Epithelial cell of esophagus (primary cell): ENCODE measurements at regions not wholly inside any gene's neighbourhood (a gene's known extent, or its start where the extent isn't known, plus 50 kb on each side); places are given as distances from the start of the nearest gene placed in this dataset.
"Not testable (repeated sequence)": the region's sequence is repeated elsewhere in the genome, so short reads cannot be mapped to it uniquely, and the experiment has no call there.

Experiments used
- DNase-seq: peaks from one replicate; pipeline ENCODE4 v3.0.0; 2010; ENCODE audit warnings: low read depth
- H3K4me3 ChIP-seq: 2 replicates; pipeline ENCODE4 v1.5.1; 2011; ENCODE audit warnings: mild to moderate bottlenecking, low read length, control low read depth
- TF ChIP-seq, protein P1 (sequence below): IDR thresholded peaks from 2 replicates; pipeline ENCODE4 v1.5.1; 2011; ENCODE audit warnings: low read depth, mild to moderate bottlenecking, low read length, control low read depth, inconsistent platforms; ENCODE audit not compliant: insufficient read depth; ENCODE audit errors: missing control alignments

DNA sequence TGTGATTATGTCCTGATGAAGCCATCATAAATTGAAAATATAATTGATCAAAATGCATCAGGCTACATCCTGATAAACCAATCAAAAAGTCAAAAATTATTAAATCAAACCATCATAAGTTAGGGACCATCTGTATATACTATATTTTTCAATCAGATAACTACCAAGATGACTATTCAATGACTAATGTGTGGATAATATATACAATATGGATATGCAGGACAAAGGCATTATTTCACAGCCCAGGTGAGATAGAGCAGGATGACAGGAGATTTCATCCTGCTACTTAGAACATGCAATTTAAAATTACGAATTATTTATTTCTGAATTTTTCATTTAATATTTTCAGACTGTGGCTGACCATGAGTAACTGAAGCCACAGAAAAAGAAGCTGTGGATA lies 137.3 kb upstream of the GNAI1 start:
- DNase-seq, result no peak
- TF ChIP-seq, protein P1, sequence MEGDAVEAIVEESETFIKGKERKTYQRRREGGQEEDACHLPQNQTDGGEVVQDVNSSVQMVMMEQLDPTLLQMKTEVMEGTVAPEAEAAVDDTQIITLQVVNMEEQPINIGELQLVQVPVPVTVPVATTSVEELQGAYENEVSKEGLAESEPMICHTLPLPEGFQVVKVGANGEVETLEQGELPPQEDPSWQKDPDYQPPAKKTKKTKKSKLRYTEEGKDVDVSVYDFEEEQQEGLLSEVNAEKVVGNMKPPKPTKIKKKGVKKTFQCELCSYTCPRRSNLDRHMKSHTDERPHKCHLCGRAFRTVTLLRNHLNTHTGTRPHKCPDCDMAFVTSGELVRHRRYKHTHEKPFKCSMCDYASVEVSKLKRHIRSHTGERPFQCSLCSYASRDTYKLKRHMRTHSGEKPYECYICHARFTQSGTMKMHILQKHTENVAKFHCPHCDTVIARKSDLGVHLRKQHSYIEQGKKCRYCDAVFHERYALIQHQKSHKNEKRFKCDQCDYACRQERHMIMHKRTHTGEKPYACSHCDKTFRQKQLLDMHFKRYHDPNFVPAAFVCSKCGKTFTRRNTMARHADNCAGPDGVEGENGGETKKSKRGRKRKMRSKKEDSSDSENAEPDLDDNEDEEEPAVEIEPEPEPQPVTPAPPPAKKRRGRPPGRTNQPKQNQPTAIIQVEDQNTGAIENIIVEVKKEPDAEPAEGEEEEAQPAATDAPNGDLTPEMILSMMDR, result no peak
- H3K4me3 ChIP-seq, result no peak overlapping the region

DNA sequence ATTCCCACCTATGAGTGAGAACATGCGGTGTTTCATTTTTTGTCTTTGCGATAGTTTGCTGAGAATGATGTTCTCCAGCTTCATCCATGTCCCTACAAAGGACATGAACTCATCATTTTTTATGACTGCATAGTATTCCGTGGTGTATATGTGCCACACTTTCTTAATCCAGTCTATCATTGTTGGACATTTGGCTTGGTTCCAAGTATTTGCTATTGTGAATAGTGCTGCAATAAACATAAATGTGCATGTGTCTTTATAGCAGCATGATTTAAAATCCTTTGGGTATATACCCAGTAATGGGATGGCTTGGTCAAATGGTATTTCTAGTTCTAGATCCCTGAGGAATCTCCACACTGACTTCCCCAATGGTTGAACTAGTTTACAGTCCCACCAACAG lies 138.9 kb upstream of the GNAI1 start:
- not testable (repeated sequence) for DNase-seq, H3K4me3 ChIP-seq

DNA sequence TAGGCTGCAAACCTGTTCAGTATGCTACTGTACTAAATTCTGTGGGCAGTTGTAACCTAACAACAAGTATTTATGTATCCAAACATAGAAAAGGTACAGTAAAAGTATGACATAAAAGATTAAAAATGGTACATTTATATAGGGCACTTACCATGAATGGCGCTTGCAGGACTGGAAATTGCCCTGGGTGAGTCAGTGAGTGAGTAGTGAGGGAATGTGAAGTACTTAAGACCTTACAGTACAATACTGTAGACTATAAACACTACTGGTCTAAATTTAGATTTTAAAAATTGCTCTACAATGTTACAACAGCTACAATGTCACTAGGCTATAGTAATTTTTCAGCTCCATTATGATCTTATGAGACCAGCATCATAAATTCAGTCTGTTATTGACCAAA lies 146.0 kb upstream of the GNAI1 start:
- TF ChIP-seq, protein P1, result no peak
- DNase-seq, result peak; percentile 75

DNA sequence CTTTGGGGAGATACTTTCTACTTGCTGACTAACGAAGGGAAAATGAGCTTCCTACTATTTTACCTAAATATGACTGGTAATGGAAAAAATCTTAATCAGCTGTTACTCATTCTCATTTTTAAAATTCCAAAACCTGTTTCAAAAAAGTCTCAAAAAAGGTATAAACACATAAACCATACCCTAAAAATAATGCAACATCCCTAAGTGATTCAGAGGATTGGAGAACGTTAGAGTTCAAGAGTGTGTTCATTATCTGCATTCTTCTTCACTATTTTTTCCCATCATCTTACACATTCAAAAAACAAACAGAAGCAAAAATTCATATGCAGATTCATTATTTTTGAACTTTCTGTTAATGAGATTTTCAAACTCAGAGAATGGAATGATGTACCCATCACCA lies 150.4 kb upstream of the GNAI1 start:
- TF ChIP-seq, protein P1, result no peak
- peak; percentile 3 for DNase-seq
- no peak overlapping the region for H3K4me3 ChIP-seq

More for the DNA sequence above, 146.0 kb upstream of the GNAI1 start:
- H3K4me3 ChIP-seq, result no peak overlapping the region

DNA sequence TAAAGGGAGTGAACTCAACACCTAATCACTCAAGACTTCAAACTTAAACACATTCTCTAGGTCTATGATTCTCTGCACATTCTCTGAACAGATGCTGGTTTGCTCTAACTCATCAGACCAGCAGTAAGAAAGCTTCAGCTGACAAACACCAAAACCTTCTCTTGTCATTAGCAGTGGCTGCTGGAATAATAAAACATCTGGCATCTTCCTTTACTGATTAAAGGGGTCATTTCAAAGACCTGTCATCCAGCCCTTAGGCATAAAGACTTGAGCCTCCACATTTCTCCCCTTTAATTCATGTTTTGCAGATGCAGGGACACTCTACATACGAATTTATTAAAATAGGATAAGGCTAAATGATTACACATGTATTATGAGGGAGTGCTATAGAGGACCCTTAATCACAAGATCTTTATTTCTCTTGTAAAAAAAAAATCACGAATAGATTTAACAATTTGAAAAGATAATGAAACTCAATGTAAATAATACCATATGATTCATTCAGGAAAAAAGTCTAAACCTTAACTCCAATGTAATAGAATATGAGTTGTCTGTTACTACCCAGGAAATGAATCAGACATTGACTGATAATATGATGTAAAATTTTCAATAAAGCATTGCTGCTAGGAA lies 152.4 kb upstream of the GNAI1 start:
- no peak overlapping the region for H3K4me3 ChIP-seq
- TF ChIP-seq, protein P1, result no peak
- DNase-seq, result peak; percentile 55

DNA sequence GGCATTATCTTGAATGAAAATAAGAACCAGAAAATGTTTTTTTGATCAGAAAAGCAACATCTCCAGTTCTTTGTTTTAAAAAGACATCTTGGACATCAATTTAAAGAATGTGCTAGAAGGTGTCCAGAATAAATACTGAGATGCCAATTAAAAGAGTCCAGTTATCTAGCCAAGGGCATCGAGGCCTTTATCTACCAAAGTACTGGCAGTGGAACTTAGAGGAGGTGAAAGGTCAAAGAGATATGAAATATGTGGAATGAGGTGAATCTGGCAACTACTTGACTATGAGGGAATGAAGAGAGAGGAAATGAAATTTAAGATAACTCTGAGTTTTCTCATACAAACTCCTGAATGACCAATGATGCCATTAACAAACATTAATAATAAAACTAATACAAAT lies 154.3 kb upstream of the GNAI1 start:
- no peak overlapping the region for H3K4me3 ChIP-seq
- DNase-seq, result no peak
- TF ChIP-seq, protein P1, result no peak

DNA sequence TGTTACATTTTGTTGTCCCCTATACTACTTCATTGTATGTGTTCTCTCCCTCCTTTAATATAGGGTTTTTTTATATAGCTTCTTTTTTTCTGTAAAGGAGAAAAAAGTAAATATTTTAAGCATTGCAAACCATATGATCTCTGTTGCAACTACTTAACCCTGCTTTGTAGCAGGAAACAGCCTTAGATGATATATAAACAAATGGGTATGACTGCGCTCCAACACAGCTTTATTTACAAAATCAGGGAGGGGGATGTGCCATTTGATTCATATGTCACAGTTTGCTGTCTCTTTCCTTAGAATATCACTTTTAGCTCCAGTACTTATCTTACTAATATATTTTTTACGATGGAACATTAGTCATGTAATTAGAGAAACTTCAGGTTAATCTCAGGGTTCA lies 155.2 kb upstream of the GNAI1 start:
- no peak for DNase-seq
- no peak overlapping the region for H3K4me3 ChIP-seq
- TF ChIP-seq, protein P1, result no peak
